ENCODE measurements at regions not wholly inside any gene's neighbourhood (a gene's known extent, or its start where the extent isn't known, plus 50 kb on each side); places are given as distances from the start of the nearest gene placed in this dataset.

- Mint-ChIP-seq H3K4me1 (ENCODE audit: unreplicated experiment) (peaks cover 9% of the 10 kb centered on the region), H3K9me3 (ENCODE audit: unreplicated experiment) (no peaks in the 10 kb centered on the region), H3K27me3 (ENCODE audit: unreplicated experiment) (peaks cover 3% of the 10 kb centered on the region), H3K27ac (ENCODE audit: unreplicated experiment) (no peak overlapping the region), H3K4me3 (ENCODE audit: unreplicated experiment) (no peak overlapping the region), H3K36me3 (ENCODE audit: unreplicated experiment) (no peaks in the 10 kb centered on the region)
- DNase-seq (ENCODE audit: extremely low spot score, unreplicated experiment), result no peak
- no peak for TF ChIP-seq CTCF (IDR thresholded peaks at IDR 0.05)
Observed at GRCh38 chr3:66602691-66603090, 101.9 kb upstream of the LRIG1 start.

DNA sequence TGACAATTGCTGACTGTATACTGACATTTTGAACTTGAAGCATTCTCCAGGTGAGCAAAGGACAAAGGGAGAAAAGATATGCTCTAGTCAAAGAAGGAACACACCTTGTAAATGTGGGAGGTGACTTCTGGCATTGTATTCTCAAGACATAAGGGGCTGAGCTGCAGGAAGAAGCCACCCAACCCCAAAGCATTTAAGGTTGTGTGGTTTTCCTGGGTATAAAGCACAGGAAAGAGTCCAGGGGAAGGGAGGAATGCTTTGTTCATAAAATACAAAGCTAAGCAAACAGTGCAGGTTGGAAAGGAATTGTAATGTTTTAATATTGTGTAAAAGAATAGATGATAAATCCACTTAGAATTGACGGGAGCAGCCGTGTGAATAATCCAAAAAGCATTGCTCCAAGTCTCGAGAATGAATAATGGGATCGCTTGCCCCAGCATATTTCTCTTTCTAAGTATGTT lies 102.4 kb upstream of the LRIG1 start:
- no peak overlapping the region for H3K27ac Mint-ChIP-seq (ENCODE audit: unreplicated experiment)

GRCh38 chr3:66604481-66604880 lies 103.7 kb upstream of the LRIG1 start:
- Mint-ChIP-seq H3K36me3 (ENCODE audit: unreplicated experiment) (no peaks in the 10 kb centered on the region), H3K4me1 (ENCODE audit: unreplicated experiment) (peaks cover 6% of the 10 kb centered on the region)
- TF ChIP-seq CTCF (IDR thresholded peaks at IDR 0.05), result no peak

More for the DNA sequence above, 102.4 kb upstream of the LRIG1 start:
- no peaks in the 10 kb centered on the region for H3K9me3 Mint-ChIP-seq (ENCODE audit: unreplicated experiment)
- H3K27me3 Mint-ChIP-seq (ENCODE audit: unreplicated experiment), result peaks cover 3% of the 10 kb centered on the region
- H3K4me3 Mint-ChIP-seq (ENCODE audit: unreplicated experiment), result no peak overlapping the region
- DNase-seq (ENCODE audit: extremely low spot score, unreplicated experiment), result no peak
- H3K36me3 Mint-ChIP-seq (ENCODE audit: unreplicated experiment), result no peaks in the 10 kb centered on the region
- no peak for TF ChIP-seq CTCF (IDR thresholded peaks at IDR 0.05)
- peaks cover 4% of the 10 kb centered on the region for H3K4me1 Mint-ChIP-seq (ENCODE audit: unreplicated experiment)

DNA sequence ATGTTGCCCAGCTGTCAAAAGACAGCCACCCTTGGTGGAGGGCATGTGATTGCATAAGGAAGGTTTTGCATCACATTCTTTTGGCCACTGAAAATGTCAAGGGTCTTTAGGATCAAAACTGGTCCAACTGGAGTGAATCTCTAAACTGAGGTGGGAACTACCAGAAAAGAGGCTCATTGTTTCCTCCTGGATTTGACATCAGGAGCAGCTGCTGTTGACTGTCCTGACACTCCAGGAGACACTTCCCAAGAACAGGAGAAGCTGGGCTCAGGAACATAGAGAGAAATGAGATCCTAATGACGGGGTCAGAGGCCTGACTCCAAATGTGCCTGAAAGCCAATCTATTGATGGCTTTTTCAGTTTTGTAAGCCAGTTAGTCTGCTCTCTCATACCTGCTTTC lies 105.3 kb upstream of the LRIG1 start:
- TF ChIP-seq CTCF (IDR thresholded peaks at IDR 0.05), result no peak
- H3K36me3 Mint-ChIP-seq (ENCODE audit: unreplicated experiment), result no peaks in the 10 kb centered on the region

More at GRCh38 chr3:66604481-66604880, 103.7 kb upstream of the LRIG1 start:
- H3K27ac Mint-ChIP-seq (ENCODE audit: unreplicated experiment), result no peak overlapping the region
- no peak overlapping the region for H3K4me3 Mint-ChIP-seq (ENCODE audit: unreplicated experiment)
- peaks cover 3% of the 10 kb centered on the region for H3K27me3 Mint-ChIP-seq (ENCODE audit: unreplicated experiment)
- H3K9me3 Mint-ChIP-seq (ENCODE audit: unreplicated experiment), result no peaks in the 10 kb centered on the region
- DNase-seq (ENCODE audit: extremely low spot score, unreplicated experiment), result no peak

DNA sequence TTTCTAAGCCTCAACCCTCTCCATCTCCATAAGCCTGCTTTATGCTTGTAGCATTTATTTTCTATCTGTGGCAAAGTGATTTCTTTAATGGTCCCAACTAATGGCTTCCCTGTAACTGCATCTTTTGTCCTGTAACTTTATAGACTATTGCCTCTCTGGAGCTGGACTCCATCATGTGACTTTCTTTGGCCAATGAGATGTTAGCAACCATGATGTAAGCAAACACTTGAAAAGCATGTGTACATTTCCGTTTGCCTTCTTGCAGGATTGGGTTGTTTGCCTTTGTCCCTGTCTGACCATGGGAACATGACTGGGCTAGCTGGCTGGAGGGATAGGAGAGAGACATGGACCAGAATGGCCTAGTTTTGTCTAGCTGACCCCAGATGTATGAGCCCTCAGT lies 106.0 kb upstream of the LRIG1 start:
- Mint-ChIP-seq H3K4me1 (ENCODE audit: unreplicated experiment) (peaks cover 18% of the 10 kb centered on the region), H3K27me3 (ENCODE audit: unreplicated experiment) (peaks cover 3% of the 10 kb centered on the region), H3K4me3 (ENCODE audit: unreplicated experiment) (no peak overlapping the region), H3K9me3 (ENCODE audit: unreplicated experiment) (no peaks in the 10 kb centered on the region), H3K36me3 (ENCODE audit: unreplicated experiment) (no peaks in the 10 kb centered on the region), H3K27ac (ENCODE audit: unreplicated experiment) (no peak overlapping the region)
- TF ChIP-seq CTCF (IDR thresholded peaks at IDR 0.05), result no peak
- DNase-seq (ENCODE audit: extremely low spot score, unreplicated experiment), result no peak

More for the DNA sequence above, 105.3 kb upstream of the LRIG1 start:
- Mint-ChIP-seq H3K9me3 (ENCODE audit: unreplicated experiment) (no peaks in the 10 kb centered on the region), H3K4me3 (ENCODE audit: unreplicated experiment) (no peak overlapping the region), H3K27ac (ENCODE audit: unreplicated experiment) (no peak overlapping the region), H3K27me3 (ENCODE audit: unreplicated experiment) (peaks cover 3% of the 10 kb centered on the region), H3K4me1 (ENCODE audit: unreplicated experiment) (peaks cover 18% of the 10 kb centered on the region)
- no peak for DNase-seq (ENCODE audit: extremely low spot score, unreplicated experiment)

Data from osteocyte (in vitro differentiated cells).